ENCODE measurements at regions not wholly inside any gene's neighbourhood (a gene's known extent, or its start where the extent isn't known, plus 50 kb on each side); places are given as distances from the start of the nearest gene placed in this dataset.

GRCh38 chr13:97743938-97744337 is 209.5 kb upstream of the IPO5 start:
- intact Hi-C loops (cut with DNase I; ENCODE audit: low total_unique reads), result no loop called here
- no peaks in the 10 kb centered on the region for H3K27me3 ChIP-seq (replicated peaks in 1 of 7)
- H3K27ac ChIP-seq, result no peak overlapping the region
- no peaks in the 10 kb centered on the region for H3K9me3 ChIP-seq
- no peaks in the 10 kb centered on the region for H3K36me3 ChIP-seq
- no peak overlapping the region for H3K4me3 ChIP-seq
- TF ChIP-seq POLR2A (IDR thresholded peaks at IDR 0.05), result no peak
- TF ChIP-seq CTCF (IDR thresholded peaks at IDR 0.05 in 8 of 11, conservative IDR thresholded peaks at IDR 0.05 in 3 of 11), result no peak
- TF ChIP-seq POLR2AphosphoS5 (IDR thresholded peaks at IDR 0.05), result no peak
- H3K4me1 ChIP-seq, result peaks cover 0 to 4% (median 0%) of the 10 kb centered on the region in 6 donors
- WGBS, 5 donors, result 72 to 86% (median 76%) methylated on average over 3 of the region's 3 CpGs
- DNase-seq, result no peak

- Histone ChIP-seq H3K27me3 (replicated peaks in 1 of 7) (no peaks in the 10 kb centered on the region), H3K9me3 (peaks cover 0 to 6% (median 0%) of the 10 kb centered on the region in 8 donors), H3K27ac (no peak overlapping the region), H3K4me3 (no peak overlapping the region), H3K36me3 (no peaks in the 10 kb centered on the region), H3K4me1 (peaks cover 0 to 4% (median 0%) of the 10 kb centered on the region in 6 donors)
- no peak for TF ChIP-seq POLR2AphosphoS5 (IDR thresholded peaks at IDR 0.05)
- no peak for TF ChIP-seq CTCF (IDR thresholded peaks at IDR 0.05 in 8 of 11, conservative IDR thresholded peaks at IDR 0.05 in 3 of 11)
- TF ChIP-seq POLR2A (IDR thresholded peaks at IDR 0.05), result no peak
- DNase-seq, result no peak
- WGBS, 5 donors, result 73 to 90% (median 80%) methylated on average over 6 of the region's 6 CpGs
- intact Hi-C loops (cut with DNase I; ENCODE audit: low total_unique reads), result no loop called here
Observed at GRCh38 chr13:97746649-97747048, 206.8 kb upstream of the IPO5 start.

GRCh38 chr13:97749174-97749573 is 204.3 kb upstream of the IPO5 start:
- Histone ChIP-seq H3K36me3 (no peaks in the 10 kb centered on the region), H3K4me1 (no peaks in the 10 kb centered on the region), H3K27ac (no peak overlapping the region), H3K27me3 (replicated peaks in 1 of 7) (no peaks in the 10 kb centered on the region), H3K9me3 (peaks cover 0 to 6% (median 0%) of the 10 kb centered on the region in 8 donors), H3K4me3 (no peak overlapping the region)
- DNase-seq, result no peak
- intact Hi-C loops (cut with DNase I; ENCODE audit: low total_unique reads), result no loop called here
- TF ChIP-seq CTCF (IDR thresholded peaks at IDR 0.05 in 8 of 11, conservative IDR thresholded peaks at IDR 0.05 in 3 of 11), result no peak
- no peak for TF ChIP-seq POLR2A (IDR thresholded peaks at IDR 0.05)
- TF ChIP-seq POLR2AphosphoS5 (IDR thresholded peaks at IDR 0.05), result no peak
- WGBS, 5 donors, result 88 to 94% (median 93%) methylated on average over 5 of the region's 5 CpGs

GRCh38 chr13:97751477-97751876 is 202.0 kb upstream of the IPO5 start:
- H3K36me3 ChIP-seq, result no peaks in the 10 kb centered on the region
- no peak overlapping the region for H3K4me3 ChIP-seq
- peak overlapping the region in 2 of 8 donors; percentile 10 to 37 for H3K27ac ChIP-seq
- H3K4me1 ChIP-seq, result no peaks in the 10 kb centered on the region
- no peak for DNase-seq
- peaks cover 0 to 6% (median 0%) of the 10 kb centered on the region in 8 donors for H3K9me3 ChIP-seq
- intact Hi-C loops (cut with DNase I; ENCODE audit: low total_unique reads), result no loop called here
- no peak for TF ChIP-seq CTCF (IDR thresholded peaks at IDR 0.05 in 8 of 11, conservative IDR thresholded peaks at IDR 0.05 in 3 of 11)
- TF ChIP-seq POLR2AphosphoS5 (IDR thresholded peaks at IDR 0.05), result no peak
- TF ChIP-seq POLR2A (IDR thresholded peaks at IDR 0.05), result no peak
- no peaks in the 10 kb centered on the region for H3K27me3 ChIP-seq (replicated peaks in 1 of 7)
